ENCODE measurements at regions not wholly inside any gene's neighbourhood (a gene's known extent, or its start where the extent isn't known, plus 50 kb on each side); places are given as distances from the start of the nearest gene placed in this dataset.
"Not testable (repeated sequence)": the region's sequence is repeated elsewhere in the genome, so short reads cannot be mapped to it uniquely, and the experiment has no call there.

GRCh38 chr13:90321281-90321931 is 1026.1 kb upstream of the MIR17HG start:
- no peak for DNase-seq

- DNase-seq = no peak
Measured at GRCh38 chr13:90329641-90330040, 1017.8 kb upstream of the MIR17HG start.

- DNase-seq = no peak
Measured at GRCh38 chr13:90331974-90332373, 1015.5 kb upstream of the MIR17HG start.

- DNase-seq = no peak
Measured at GRCh38 chr13:90336507-90336906, 1011.0 kb upstream of the MIR17HG start.

GRCh38 chr13:90341348-90341747 is 1006.1 kb upstream of the MIR17HG start:
- not testable (repeated sequence) for DNase-seq

- not testable (repeated sequence) for DNase-seq
Measured at GRCh38 chr13:90348477-90349136, 998.9 kb upstream of the MIR17HG start.

- no peak for DNase-seq
Measured at GRCh38 chr13:90352763-90353162, 994.7 kb upstream of the MIR17HG start.

GRCh38 chr13:90355162-90355751 is 992.2 kb upstream of the MIR17HG start:
- no peak for DNase-seq

GRCh38 chr13:90360785-90361184 is 986.7 kb upstream of the MIR17HG start:
- DNase-seq = no peak

- DNase-seq = no peak
Measured at GRCh38 chr13:90362707-90363106, 984.8 kb upstream of the MIR17HG start.

GRCh38 chr13:90365130-90365529 is 982.4 kb upstream of the MIR17HG start:
- peak; percentile 7 to 44 (median 9) for DNase-seq

GRCh38 chr13:90374168-90374567 is 973.3 kb upstream of the MIR17HG start:
- DNase-seq = no peak

GRCh38 chr13:90375851-90376250 is 971.6 kb upstream of the MIR17HG start:
- no peak for DNase-seq

GRCh38 chr13:90382425-90382824 is 965.1 kb upstream of the MIR17HG start:
- DNase-seq = no peak

- DNase-seq = no peak
Measured at GRCh38 chr13:90385781-90386489, 961.6 kb upstream of the MIR17HG start.

GRCh38 chr13:90388887-90389452 is 958.5 kb upstream of the MIR17HG start:
- no peak for DNase-seq

GRCh38 chr13:90389537-90389936 is 958.0 kb upstream of the MIR17HG start:
- no peak for DNase-seq

GRCh38 chr13:90393408-90393807 is 954.1 kb upstream of the MIR17HG start:
- DNase-seq = no peak

GRCh38 chr13:90395348-90395747 is 952.1 kb upstream of the MIR17HG start:
- no peak for DNase-seq

GRCh38 chr13:90395846-90396245 is 951.6 kb upstream of the MIR17HG start:
- DNase-seq = no peak

GRCh38 chr13:90396266-90396665 is 951.2 kb upstream of the MIR17HG start:
- DNase-seq = no peak

GRCh38 chr13:90397503-90397902 is 950.0 kb upstream of the MIR17HG start:
- DNase-seq = no peak
